ENCODE measurements at regions not wholly inside any gene's neighbourhood (a gene's known extent, or its start where the extent isn't known, plus 50 kb on each side); places are given as distances from the start of the nearest gene placed in this dataset.

GRCh38 chr6:137816688-137817618 is 50.1 kb upstream of the TNFAIP3 start:
- no peak for DNase-seq (ENCODE audit: low read depth in 1 of 2, low spot score in 1 of 2)

All from activated T-helper 1 cell treated with anti-CD3 and anti-CD28 coated beads, Interleukin-2, amount 50 U/mL, for 16 hours (primary cell).